OCI-LY1 (cell line): ENCODE measurements at regions not wholly inside any gene's neighbourhood (a gene's known extent, or its start where the extent isn't known, plus 50 kb on each side); places are given as distances from the start of the nearest gene placed in this dataset.

Experiments used
- H2AFZ ChIP-seq: fragments of 200-600 bp; sonication (generic), shearing (Covaris generic); 2 replicates; pipeline ENCODE4 v1.6.0; 2014; ENCODE audit warnings: antibody characterized with exemption, mild to moderate bottlenecking, low read length
- H3F3A ChIP-seq: fragments of 200-600 bp; sonication (generic), shearing (Covaris generic); 2 replicates; pipeline ENCODE4 v1.6.0; 2014; ENCODE audit warnings: mild to moderate bottlenecking, antibody characterized with exemption, low read length, moderate library complexity; ENCODE audit not compliant: insufficient read depth
- H3K27ac ChIP-seq: fragments of 200-600 bp; sonication (generic); 2 replicates; pipeline ENCODE4 v1.5.1; 2014; ENCODE audit warnings: low read length, mixed run types, mild to moderate bottlenecking, low read depth; ENCODE audit not compliant: poor library complexity, severe bottlenecking
- H3K27me3 ChIP-seq: fragments of 200-600 bp; sonication (generic); 2 replicates; pipeline ENCODE4 v1.6.0; 2014; ENCODE audit warnings: antibody characterized with exemption, mild to moderate bottlenecking, low read length, moderate library complexity; ENCODE audit not compliant: insufficient read depth
- H3K36me3 ChIP-seq: fragments of 200-600 bp; sonication (generic); 2 replicates; pipeline ENCODE4 v1.6.1; 2014; ENCODE audit warnings: mild to moderate bottlenecking, antibody characterized with exemption, low read length, moderate library complexity, mixed read lengths; ENCODE audit not compliant: insufficient read depth
- H3K4me1 ChIP-seq: fragments of 200-600 bp; sonication (generic); 2 replicates; pipeline ENCODE4 v1.5.1; 2014; ENCODE audit warnings: mild to moderate bottlenecking, low read length, moderate library complexity; ENCODE audit not compliant: insufficient read depth, severe bottlenecking
- H3K4me2 ChIP-seq: fragments of 200-600 bp; sonication (generic), shearing (Covaris generic); 2 replicates; pipeline ENCODE4 v1.6.1; 2014; ENCODE audit warnings: low read length
- H3K4me3 ChIP-seq: fragments of 200-600 bp; sonication (generic); 2 replicates; pipeline ENCODE4 v1.5.1; 2014; ENCODE audit warnings: low read length, low read depth, mild to moderate bottlenecking, mixed read lengths; ENCODE audit not compliant: poor library complexity, severe bottlenecking
- H3K79me2 ChIP-seq: fragments of 200-600 bp; shearing (Covaris generic); 2 replicates; pipeline ENCODE4 v1.6.1; 2016; ENCODE audit warnings: mixed run types, low read length, mixed read lengths; ENCODE audit not compliant: insufficient read depth
- H3K9ac ChIP-seq: fragments of 200-600 bp; sonication (generic), shearing (Covaris generic); 2 replicates; pipeline ENCODE4 v1.6.1; 2014; ENCODE audit warnings: mild to moderate bottlenecking, low read length, mixed read lengths
- H3K9me2 ChIP-seq: fragments of 200-600 bp; sonication (generic), shearing (Covaris generic); 2 replicates; pipeline ENCODE4 v1.6.1; 2014; ENCODE audit warnings: low read depth, mild to moderate bottlenecking, low read length, mixed read lengths
- H3K9me3 ChIP-seq: fragments of 200-600 bp; shearing (Covaris generic); 2 replicates; pipeline ENCODE4 v1.6.1; 2014; ENCODE audit warnings: low read length, mixed read lengths
- H4K20me1 ChIP-seq: fragments of 200-600 bp; sonication (generic), shearing (Covaris generic); 2 replicates; pipeline ENCODE4 v1.6.0; 2016; ENCODE audit warnings: mild to moderate bottlenecking, low read length; ENCODE audit not compliant: insufficient read depth
- CTCF ChIP-seq: fragments of 200-600 bp; sonication (generic), shearing (Covaris generic); IDR thresholded peaks from 2 replicates; pipeline ENCODE4 v1.5.1; 2017; ENCODE audit warnings: mild to moderate bottlenecking, antibody characterized with exemption, low read length, moderate library complexity, mixed read lengths
- EZH2 ChIP-seq: fragments of 200-600 bp; sonication (generic), shearing (Covaris generic); IDR thresholded peaks from 2 replicates; pipeline ENCODE4 v1.8.0; 2017; ENCODE audit warnings: borderline replicate concordance, mixed run types, mild to moderate bottlenecking, antibody characterized with exemption, low read length, moderate library complexity, mixed read lengths

- H3K4me2 ChIP-seq: no peak overlapping the region
- H3K27ac ChIP-seq: no peak overlapping the region
Observed at GRCh38 chr6:9675122-9675521, 739.8 kb downstream of the TFAP2A start.

GRCh38 chr6:9659848-9660247 lies 755.0 kb downstream of the TFAP2A start:
- Histone ChIP-seq H4K20me1 (no peaks in the 10 kb centered on the region), H3K9me3 (no peaks in the 10 kb centered on the region), H2AFZ (no peak overlapping the region), H3K36me3 (no peaks in the 10 kb centered on the region), H3K4me1 (no peaks in the 10 kb centered on the region), H3K79me2 (no peaks in the 10 kb centered on the region), H3K9ac (no peak overlapping the region), H3K4me2 (no peak overlapping the region), H3K27me3 (no peaks in the 10 kb centered on the region), H3K9me2 (no peaks in the 10 kb centered on the region), H3K27ac (no peak overlapping the region), H3F3A (no peaks in the 10 kb centered on the region), H3K4me3 (no peak overlapping the region)
- TF ChIP-seq EZH2 (no peak), CTCF (no peak)

More at GRCh38 chr6:9675122-9675521, 739.8 kb downstream of the TFAP2A start:
- Histone ChIP-seq H3K9ac (no peak overlapping the region), H3K4me1 (no peaks in the 10 kb centered on the region), H3K36me3 (no peaks in the 10 kb centered on the region), H3K9me3 (no peaks in the 10 kb centered on the region), H3K27me3 (no peaks in the 10 kb centered on the region), H3K4me3 (no peak overlapping the region), H3K79me2 (no peaks in the 10 kb centered on the region), H3K9me2 (no peaks in the 10 kb centered on the region), H4K20me1 (no peaks in the 10 kb centered on the region), H2AFZ (no peak overlapping the region), H3F3A (no peaks in the 10 kb centered on the region)
- TF ChIP-seq CTCF: no peak
- TF ChIP-seq EZH2: no peak

GRCh38 chr6:9657994-9658393 lies 756.9 kb downstream of the TFAP2A start:
- no peak for TF ChIP-seq CTCF
- TF ChIP-seq EZH2: no peak
- no peak overlapping the region for H3K27ac ChIP-seq
- no peaks in the 10 kb centered on the region for H3K79me2 ChIP-seq
- no peak overlapping the region for H2AFZ ChIP-seq
- H3F3A ChIP-seq: no peaks in the 10 kb centered on the region
- no peaks in the 10 kb centered on the region for H3K9me3 ChIP-seq
- H3K9ac ChIP-seq: no peak overlapping the region
- no peak overlapping the region for H3K4me3 ChIP-seq
- no peaks in the 10 kb centered on the region for H3K27me3 ChIP-seq
- no peaks in the 10 kb centered on the region for H3K9me2 ChIP-seq
- no peak overlapping the region for H3K4me2 ChIP-seq
- no peaks in the 10 kb centered on the region for H4K20me1 ChIP-seq
- no peaks in the 10 kb centered on the region for H3K36me3 ChIP-seq
- no peaks in the 10 kb centered on the region for H3K4me1 ChIP-seq
